Prostate gland (tissue), 2 donors: ENCODE measurements at regions not wholly inside any gene's neighbourhood (a gene's known extent, or its start where the extent isn't known, plus 50 kb on each side); places are given as distances from the start of the nearest gene placed in this dataset.

Experiments
- DNase-seq: peaks from one replicate; pipeline ENCODE4 v3.0.0-alpha.2; 2019; ENCODE audit warnings: low spot score
- H3K27ac ChIP-seq, 2 donors: fragments of 200-600 bp; sonication (generic); 2 replicates each; pipeline ENCODE4 v1.5.1; 2017 to 2019
- H3K27me3 ChIP-seq: fragments of 200-600 bp; sonication (generic); replicated peaks from 2 replicates; pipeline ENCODE4 v1.5.1; 2019; ENCODE audit not compliant: insufficient read depth
- H3K36me3 ChIP-seq, 2 donors: fragments of 200-600 bp; sonication (generic); 1 replicate in 1 of 2; 2 replicates in 1 of 2; pipeline versions ENCODE4 v1.5.1 to v1.8.1; 2017 to 2019
- H3K4me1 ChIP-seq: fragments of 200-600 bp; sonication (generic); replicated peaks from 2 replicates; pipeline ENCODE4 v1.5.1; 2019
- H3K4me3 ChIP-seq, 2 donors: fragments of 200-600 bp; sonication (generic); 2 replicates each; pipeline ENCODE4 v1.5.1; 2017 to 2019
- H3K9me3 ChIP-seq: fragments of 200-600 bp; sonication (generic); 2 replicates; pipeline ENCODE4 v1.5.1; 2017
- CTCF ChIP-seq, 4 experiments: fragments of 200-600 bp in 2 of 4; fragments of 450-650 bp in 2 of 4; sonication (generic) in 2 of 4; IDR thresholded peaks; 1 replicate in 3 of 4; 2 replicates in 1 of 4; pipeline ENCODE4 v1.5.1; 2016 to 2019; ENCODE audit warnings: antibody characterized with exemption in 4 of 4, mild to moderate bottlenecking in 2 of 4, moderate library complexity in 2 of 4
- POLR2A ChIP-seq: fragments of 450-650 bp; IDR thresholded peaks from one replicate; pipeline ENCODE4 v1.6.1; 2016; ENCODE audit warnings: antibody characterized with exemption, mild to moderate bottlenecking
- POLR2AphosphoS5 ChIP-seq: sonication (generic); formaldehyde crosslinking; IDR thresholded peaks from one replicate; pipeline ENCODE4 v1.6.1; 2017; ENCODE audit warnings: antibody characterized with exemption
- WGBS: methylation state at CpG from one replicate; pipeline ENCODE4 v1.1.5; 2018; 5-methylcytosine and 5-hydroxymethylcytosine counted together
- intact Hi-C: fragments of 100-400 bp; cut with DNase I; formaldehyde crosslinking; loops from one replicate; pipeline ENCODE4 v1.14.2; 2022

- no peak for TF ChIP-seq POLR2AphosphoS5
- TF ChIP-seq POLR2A: no peak
- no peak for TF ChIP-seq CTCF (IDR thresholded peaks at IDR 0.05)
- WGBS: 83% methylated on average over 9 of the region's 9 CpGs
- intact Hi-C loops: no loop called here
- no peaks in the 10 kb centered on the region for H3K36me3 ChIP-seq
- no peaks in the 10 kb centered on the region for H3K27me3 ChIP-seq
- no peaks in the 10 kb centered on the region for H3K4me1 ChIP-seq
- no peak for DNase-seq
- H3K4me3 ChIP-seq: no peak overlapping the region
- H3K27ac ChIP-seq: no peak overlapping the region
- no peaks in the 10 kb centered on the region for H3K9me3 ChIP-seq
These were observed 58.3 kb upstream of the DHX40 start for GRCh38 chr17:59506894-59507726.

- Histone ChIP-seq H3K27me3 (no peaks in the 10 kb centered on the region), H3K4me3 (no peak overlapping the region), H3K9me3 (no peaks in the 10 kb centered on the region), H3K4me1 (no peaks in the 10 kb centered on the region), H3K27ac (no peak overlapping the region), H3K36me3 (no peaks in the 10 kb centered on the region)
- no peak for TF ChIP-seq CTCF (IDR thresholded peaks at IDR 0.05)
- intact Hi-C loops: no loop called here
- 84% methylated on average over 7 of the region's 7 CpGs for WGBS
- no peak for DNase-seq
These were observed 56.3 kb upstream of the DHX40 start for GRCh38 chr17:59508999-59509625.

GRCh38 chr17:59510611-59511010 lies 54.8 kb upstream of the DHX40 start:
- Histone ChIP-seq H3K9me3 (no peaks in the 10 kb centered on the region), H3K4me1 (no peaks in the 10 kb centered on the region), H3K27me3 (no peaks in the 10 kb centered on the region), H3K27ac (no peak overlapping the region), H3K36me3 (no peaks in the 10 kb centered on the region), H3K4me3 (no peak overlapping the region)
- no peak for DNase-seq
- WGBS: 84% methylated on average over 2 of the region's 2 CpGs
- TF ChIP-seq POLR2AphosphoS5: no peak
- TF ChIP-seq POLR2A: no peak
- no peak for TF ChIP-seq CTCF (IDR thresholded peaks at IDR 0.05)
- intact Hi-C loops: no loop called here

GRCh38 chr17:59511726-59512125 lies 53.7 kb upstream of the DHX40 start:
- Histone ChIP-seq H3K4me3 (no peak overlapping the region), H3K27me3 (no peaks in the 10 kb centered on the region), H3K36me3 (no peaks in the 10 kb centered on the region), H3K4me1 (no peaks in the 10 kb centered on the region), H3K27ac (no peak overlapping the region), H3K9me3 (no peaks in the 10 kb centered on the region)
- TF ChIP-seq CTCF (IDR thresholded peaks at IDR 0.05) (no peak), POLR2AphosphoS5 (no peak), POLR2A (no peak)
- DNase-seq: no peak
- intact Hi-C loops: no loop called here
